Occipital lobe (tissue), 1 donor: ENCODE measurements at regions not wholly inside any gene's neighbourhood (a gene's known extent, or its start where the extent isn't known, plus 50 kb on each side); places are given as distances from the start of the nearest gene placed in this dataset.

Experiments used
- DNase-seq: peaks from one replicate; lab custom pipeline; 2025; lab: John Stamatoyannopoulos, UW

GRCh38 chr6:167578371-167578901 is 248.3 kb upstream of the AFDN start:
- DNase-seq: no peak

DNA sequence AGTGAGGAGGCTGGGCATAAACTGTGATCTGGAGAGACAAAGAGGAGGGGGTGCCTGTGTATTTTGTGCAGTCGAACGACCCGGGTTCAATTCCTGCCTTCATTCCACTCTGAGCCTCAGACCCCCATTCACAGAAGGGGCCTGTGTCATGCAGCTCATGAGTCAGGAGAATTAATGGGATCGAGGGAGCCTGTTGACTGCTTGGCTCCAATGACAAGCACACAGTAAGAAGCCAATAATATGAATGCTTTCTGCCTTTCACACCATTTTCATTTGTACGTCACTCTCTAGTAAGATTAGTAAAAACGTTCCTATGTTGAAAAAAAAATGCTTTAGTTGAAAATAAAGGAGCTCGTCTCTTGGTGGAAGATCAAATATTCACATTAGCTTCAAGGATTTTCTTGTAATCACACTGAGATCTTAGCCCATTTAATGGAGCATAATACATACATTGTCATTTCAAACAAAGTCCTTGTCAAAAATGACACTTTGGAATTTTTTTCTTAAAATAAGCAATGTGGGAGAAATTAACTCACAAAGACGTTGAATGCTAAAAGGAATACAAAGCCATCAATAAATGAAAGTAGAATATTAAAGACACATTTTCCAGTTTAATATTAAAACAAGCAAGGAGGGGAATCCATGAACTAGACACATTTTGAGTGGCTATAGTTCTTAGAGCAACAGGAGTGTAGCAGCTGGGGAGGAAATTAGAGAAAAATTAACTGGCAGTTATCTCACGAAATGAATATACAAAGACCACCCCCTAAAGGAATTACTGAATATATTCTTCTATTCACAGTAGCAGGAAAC is 246.7 kb upstream of the AFDN start:
- no peak for DNase-seq

DNA sequence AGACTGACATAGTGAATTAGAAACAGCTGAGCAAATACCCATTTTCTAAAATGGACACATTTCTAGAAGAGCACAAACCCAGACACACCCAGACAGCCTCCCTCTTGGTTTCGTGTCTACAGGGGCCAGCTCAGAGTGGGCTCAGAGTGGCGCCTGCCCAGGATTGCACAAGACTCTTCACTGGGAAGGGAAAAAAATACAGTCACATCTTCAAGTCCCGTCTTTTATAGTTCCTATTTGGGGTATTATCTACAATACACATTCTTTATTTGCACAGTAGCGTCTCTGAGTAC is 246.1 kb upstream of the AFDN start:
- no peak for DNase-seq

DNA sequence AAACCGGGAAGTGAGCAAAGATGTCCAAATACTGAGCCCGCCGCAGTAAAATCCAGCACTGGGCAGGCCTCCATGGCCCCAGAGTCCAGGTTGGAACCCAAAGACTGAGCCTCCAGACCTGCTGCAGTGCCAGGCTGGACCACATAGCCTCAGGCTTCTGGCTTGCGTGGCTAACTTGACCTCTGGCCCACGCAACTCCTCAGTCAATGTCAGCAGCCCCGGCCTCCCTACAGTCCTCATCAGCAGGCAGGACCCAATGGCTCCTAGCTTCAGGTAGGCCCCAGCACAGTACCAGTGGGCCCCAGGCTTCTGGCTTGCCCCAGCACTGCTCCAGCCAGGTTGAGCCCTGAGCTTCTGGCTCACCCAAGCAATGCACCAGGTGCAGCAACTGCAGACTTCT is 245.1 kb upstream of the AFDN start:
- DNase-seq: no peak

- DNase-seq: no peak
Observed at GRCh38 chr6:167583412-167583811, 243.3 kb upstream of the AFDN start.

GRCh38 chr6:167588181-167588919 is 238.4 kb upstream of the AFDN start:
- DNase-seq: no peak

- DNase-seq: no peak
Observed at GRCh38 chr6:167588920-167589614, 237.6 kb upstream of the AFDN start.

- DNase-seq: no peak
Observed at GRCh38 chr6:167589615-167589940, 237.1 kb upstream of the AFDN start.

DNA sequence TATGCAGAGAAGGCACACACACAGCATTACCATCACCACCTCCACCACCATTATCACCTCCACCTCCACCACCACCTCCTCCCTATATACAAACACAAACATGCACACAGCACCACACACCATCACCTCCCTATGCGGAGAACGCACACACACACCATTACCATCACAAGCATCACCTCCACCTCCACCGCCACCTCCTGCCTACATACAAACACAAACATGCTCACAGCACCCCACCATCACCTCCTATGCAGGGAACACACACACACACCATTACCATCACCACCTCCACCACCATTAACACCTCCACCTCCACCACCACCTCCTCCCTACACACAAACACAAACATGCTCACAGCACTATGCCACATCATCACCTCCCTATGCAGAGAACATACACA is 236.5 kb upstream of the AFDN start:
- no peak for DNase-seq
